ENCODE measurements at regions not wholly inside any gene's neighbourhood (a gene's known extent, or its start where the extent isn't known, plus 50 kb on each side); places are given as distances from the start of the nearest gene placed in this dataset.

DNA sequence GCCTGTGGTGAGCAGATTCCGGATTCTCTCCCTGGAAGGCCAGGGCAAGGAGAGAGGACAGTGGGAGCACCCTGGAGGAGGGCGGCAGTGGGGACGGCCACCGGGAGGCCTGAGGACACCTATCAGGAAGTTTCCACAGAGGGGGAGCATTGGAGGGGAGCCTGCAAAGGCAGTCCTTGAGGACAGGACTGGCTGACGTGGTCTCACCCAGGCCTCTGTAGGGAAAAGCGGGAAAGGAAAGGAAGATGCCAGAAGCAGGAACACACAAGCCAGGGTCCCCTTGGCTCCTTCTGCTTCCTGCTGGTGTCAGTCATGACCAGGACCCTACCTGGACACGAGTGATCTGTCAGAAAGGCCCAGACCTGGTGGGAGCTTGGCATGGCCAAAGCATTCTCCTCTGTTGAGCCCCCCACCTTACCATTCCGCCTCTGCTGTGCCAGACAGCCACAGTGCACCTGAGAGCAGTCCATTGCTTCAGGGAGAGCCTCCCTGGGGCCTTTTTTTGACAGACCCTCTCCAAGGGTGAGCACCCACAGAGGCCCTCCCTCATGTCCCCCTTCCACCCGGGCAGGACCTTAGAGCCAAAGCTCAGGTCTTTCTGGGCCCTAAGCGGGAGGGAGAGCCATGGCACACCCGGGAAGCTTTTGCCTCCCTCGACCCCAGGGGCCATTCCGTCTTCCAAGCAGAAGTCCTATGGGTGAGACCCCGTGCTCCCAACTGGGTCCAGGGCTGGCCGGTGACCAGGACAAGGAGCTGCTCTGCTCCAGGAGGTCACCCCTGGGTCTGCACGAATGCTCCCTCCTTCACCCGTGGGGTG lies 333.1 kb downstream of the DYSF start:
- DNase-seq (ENCODE audit: low read depth in 4 of 4, low spot score in 3 of 4): no peak

DNA sequence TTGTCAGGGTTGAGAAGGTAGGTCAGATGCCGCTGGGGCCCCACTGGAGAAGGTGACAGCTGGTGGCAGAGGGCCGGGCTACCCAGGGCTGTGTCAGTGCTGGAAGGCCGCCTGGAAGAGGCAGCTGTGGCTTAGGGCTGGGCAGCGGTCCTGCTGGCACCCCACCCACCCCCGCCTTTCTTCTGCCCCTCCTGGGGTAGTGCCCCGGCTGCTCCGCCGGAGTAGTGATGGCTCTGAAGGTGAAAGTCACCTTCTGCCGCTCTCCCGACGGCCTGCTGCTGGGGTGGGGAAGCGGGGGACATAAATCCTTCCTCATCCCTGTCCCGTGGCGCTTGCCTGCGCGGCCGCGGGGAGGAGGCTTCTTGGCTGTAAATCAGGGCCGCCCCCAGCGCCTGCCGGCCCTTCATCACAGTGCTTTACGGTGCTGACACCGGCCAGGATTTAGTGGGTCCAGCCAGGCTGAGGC lies 332.2 kb downstream of the DYSF start:
- no peak for DNase-seq (ENCODE audit: low read depth in 4 of 4, low spot score in 3 of 4)

DNA sequence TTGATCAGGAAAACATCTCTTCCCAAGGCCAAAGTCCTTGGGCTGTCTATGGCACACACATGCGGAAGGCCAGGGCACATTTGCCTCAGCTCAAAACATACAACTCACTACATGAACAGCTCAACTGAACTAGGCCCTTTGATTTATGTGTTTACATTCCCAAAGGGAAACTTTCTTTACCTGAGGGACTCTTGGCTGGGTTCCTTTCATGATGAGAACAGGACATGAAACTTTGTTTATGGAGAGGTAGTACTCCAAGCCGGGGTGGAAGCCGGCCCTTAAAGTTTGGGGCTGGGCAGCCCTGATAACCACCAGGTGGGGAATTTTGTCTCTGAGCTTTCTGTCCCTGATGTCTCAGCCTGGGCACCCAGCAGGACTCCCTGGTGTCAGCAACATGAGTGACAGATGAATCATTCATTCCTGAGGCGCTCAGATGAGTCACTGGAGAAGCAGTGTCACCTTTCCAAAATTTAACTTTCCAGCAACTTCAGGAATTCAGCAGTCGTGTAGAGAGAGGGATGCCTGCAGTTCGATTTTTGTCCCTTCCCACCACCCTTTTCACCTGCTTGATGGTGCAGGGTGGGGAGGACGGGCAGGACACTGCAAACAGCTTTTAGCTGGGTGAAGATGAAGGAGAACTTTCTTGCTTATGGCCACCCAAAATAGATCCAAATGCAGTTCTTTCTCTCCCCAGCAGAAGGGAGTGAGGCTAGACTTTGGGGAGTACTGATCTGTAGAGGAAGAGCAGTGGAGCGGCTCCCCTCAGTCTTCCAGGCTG lies 331.6 kb downstream of the DYSF start:
- no peak for DNase-seq (ENCODE audit: low read depth in 4 of 4, low spot score in 3 of 4)

DNA sequence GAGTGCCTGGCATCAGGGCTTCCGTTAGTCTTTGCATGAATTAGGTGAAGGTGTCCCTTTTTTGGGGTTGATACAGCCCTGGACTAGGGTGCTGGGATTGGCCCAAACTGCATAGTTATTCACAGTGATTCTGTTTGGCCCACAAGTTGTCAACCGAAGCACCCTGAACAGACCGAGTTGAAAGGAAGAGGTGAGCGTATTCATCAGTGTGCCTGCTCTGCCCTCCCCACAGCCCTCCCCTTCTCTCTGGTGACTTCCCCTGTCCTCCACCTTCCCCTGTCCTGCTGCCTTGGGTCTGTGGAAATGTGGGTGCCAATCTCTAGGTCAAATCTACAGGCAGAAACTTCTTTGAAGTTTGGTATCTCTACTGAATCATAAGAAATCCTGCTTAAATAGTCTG lies 330.5 kb downstream of the DYSF start:
- no peak for DNase-seq (ENCODE audit: low read depth in 4 of 4, low spot score in 3 of 4)

DNA sequence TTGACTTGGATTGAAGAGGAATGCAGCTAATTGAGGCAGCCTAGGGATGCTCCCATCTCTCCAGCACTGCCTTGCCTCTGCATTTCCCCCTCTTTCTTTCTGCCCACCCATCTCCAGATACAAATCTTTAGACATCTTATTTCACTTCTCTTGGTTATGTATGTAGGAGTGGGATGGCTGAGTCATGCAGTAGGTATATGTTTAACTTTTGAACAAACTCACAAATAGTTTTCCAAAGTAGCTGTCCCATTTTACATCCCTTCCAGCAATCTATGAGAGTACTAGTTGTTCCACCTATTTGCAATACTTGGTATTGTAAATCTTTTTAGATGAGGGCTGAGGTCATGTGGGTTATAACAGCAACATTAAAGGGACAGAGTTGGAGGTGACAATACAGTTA lies 329.9 kb downstream of the DYSF start:
- DNase-seq (ENCODE audit: low read depth in 4 of 4, low spot score in 3 of 4): no peak

DNA sequence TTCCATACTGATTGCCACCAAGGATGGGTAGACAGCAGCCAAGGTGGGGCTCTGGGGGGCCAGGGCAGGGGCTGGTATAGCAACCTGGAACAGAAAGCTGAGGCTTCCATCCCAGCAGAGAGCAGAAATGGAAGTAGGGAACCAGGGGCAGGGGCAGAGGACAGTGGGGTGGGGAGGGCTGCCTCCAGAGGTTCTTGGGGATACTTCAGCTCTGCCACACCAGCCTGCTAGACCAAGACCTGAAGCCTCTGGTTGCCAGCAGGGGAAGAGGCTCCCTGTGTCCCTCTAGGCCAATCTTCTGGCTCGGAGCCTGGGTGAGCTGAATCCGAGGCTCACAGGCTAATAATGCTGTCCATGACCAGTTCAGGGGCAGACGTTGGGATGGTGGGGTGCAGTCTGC lies 329.0 kb downstream of the DYSF start:
- no peak for DNase-seq (ENCODE audit: low read depth in 4 of 4, low spot score in 3 of 4)

DNA sequence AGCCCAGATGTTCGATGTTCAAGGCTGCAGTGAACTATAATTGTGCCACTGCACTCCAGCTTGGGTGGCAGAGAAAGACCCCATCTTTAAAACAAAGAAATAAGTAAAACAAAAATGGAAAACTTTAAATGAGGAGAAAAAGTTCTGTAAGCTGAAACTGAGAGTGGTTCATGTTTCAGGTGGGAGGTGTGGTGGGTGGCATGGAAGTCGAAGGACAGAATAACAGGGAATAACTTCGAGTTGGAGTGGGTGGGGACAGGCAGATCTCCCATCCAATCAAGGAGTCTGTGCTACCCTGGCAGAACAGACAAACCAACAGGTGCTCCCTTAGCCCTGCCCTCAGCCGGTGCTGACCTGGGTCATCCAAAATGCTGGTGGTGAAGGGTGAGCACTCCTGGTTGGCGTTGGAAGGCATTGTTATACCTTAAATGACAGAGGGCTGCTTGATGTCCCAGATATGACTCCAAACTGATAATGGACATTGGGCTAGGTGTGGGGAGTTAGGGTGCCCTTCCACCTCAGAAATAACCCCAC lies 328.4 kb downstream of the DYSF start:
- no peak for DNase-seq (ENCODE audit: low read depth in 4 of 4, low spot score in 3 of 4)

DNA sequence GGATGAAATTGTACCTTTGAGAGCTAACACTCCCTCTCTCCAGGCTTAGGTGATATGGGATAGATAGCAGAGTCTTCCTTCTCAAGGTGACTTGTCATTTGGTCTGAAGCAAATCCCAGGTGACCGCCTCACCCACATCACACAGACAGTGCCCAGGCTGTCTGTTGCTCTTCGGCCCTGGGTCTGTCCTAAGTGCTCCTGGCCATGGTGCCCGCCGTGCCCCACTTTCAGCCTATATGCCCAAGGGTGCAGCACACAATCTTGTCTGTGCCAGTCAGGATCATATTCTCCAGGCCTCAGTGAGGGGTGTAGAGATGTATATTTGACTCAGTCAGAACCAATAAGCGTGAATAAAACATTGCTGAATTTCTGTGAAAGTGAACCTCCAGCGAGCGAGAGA lies 326.8 kb downstream of the DYSF start:
- no peak for DNase-seq (ENCODE audit: low read depth in 4 of 4, low spot score in 3 of 4)

DNA sequence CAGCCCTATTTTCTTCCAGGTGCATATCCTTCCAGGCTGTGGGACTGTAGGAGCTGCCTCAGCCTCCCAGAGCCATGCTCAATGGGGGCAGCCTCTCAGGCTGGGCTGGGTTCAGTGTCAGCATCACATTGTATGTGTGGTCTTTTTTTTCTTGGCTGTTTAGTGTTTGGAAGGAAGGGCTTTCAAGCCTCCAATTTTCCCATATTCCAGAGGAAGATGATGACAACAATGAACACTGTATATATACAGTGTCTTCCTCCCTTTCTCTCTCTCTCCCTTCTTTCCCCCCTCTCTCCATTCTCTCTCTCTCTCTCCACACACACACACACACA lies 326.4 kb downstream of the DYSF start:
- DNase-seq (ENCODE audit: low read depth in 4 of 4, low spot score in 3 of 4): no peak

DNA sequence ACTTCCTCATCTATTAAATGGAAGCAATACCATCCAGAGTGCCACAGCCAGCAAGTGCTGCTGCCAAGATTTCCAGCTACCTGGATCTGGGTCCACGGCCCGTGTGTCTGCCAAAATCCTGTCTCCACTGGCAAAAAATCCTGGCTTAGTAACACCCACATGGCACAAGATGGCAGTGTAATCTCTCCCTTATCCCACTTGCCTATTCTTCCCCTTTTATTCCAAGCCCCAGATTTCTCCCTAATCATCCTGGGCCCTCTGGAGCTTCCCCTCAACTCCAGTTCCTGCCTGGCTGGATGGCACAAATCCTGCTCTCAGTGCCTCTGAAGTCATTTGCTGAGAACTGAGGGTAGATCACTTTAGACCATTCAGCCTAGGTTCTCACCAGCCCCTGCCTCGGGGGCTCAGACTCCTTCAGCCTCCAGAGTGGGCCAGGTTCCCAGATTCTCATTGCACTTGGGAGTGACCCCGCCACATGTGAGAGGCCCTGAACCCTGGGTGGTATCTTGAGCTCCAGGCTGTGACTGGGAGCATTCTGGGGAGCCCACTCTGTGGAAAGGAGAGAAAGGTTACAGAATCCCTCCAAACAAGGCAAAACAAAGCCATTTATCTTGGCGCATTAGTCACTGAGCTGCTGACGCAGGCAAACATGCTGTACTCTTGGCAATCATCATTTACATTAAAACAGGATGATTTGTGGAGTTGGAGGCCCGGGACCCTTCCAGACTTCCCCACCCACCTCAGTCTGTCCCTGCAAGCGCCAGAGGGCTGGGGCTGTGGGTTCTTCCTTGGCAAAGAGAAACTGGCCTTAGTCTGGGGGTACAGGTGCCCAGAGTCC lies 325.8 kb downstream of the DYSF start:
- no peak for DNase-seq (ENCODE audit: low read depth in 4 of 4, low spot score in 3 of 4)

DNA sequence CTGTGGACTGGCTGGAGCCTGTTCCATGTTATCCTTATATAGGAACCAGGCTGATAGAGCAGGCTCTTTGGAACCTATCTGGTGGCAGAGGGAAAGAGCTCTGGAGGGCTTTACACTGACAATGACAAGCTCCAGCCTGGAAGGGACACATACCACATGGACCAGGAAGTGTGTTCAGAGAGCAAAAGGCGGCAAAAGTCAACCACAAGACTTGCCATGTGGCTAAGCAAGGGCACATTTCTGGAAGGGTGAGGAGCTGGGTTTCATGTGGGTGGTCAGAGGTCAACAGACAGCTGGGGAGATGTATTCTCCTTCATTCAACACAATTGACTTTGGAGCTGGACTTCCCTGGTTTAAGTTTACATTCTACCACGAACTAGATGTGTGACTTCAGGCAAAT lies 325.2 kb downstream of the DYSF start:
- DNase-seq (ENCODE audit: low read depth in 4 of 4, low spot score in 3 of 4): no peak

DNA sequence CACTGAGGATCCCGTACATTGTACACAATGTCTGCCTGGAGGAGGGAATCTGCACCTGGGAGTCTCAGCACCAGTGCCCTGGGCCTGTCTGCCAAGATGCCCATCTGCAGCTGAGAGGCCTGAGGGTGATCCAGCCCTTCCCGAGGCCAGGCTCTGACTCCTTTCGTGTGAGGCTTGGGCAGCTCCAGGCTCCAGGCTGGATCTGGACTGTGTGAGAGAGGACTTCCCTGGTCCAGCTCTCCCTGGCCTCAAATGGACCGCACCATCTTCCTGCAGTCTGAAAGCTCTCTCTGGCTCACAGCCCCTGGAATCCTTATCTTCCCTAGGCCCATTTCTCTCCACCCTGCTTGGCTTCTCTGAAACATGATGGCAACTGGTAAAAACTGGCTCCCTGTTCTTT lies 324.6 kb downstream of the DYSF start:
- DNase-seq (ENCODE audit: low read depth in 4 of 4, low spot score in 3 of 4): no peak

DNA sequence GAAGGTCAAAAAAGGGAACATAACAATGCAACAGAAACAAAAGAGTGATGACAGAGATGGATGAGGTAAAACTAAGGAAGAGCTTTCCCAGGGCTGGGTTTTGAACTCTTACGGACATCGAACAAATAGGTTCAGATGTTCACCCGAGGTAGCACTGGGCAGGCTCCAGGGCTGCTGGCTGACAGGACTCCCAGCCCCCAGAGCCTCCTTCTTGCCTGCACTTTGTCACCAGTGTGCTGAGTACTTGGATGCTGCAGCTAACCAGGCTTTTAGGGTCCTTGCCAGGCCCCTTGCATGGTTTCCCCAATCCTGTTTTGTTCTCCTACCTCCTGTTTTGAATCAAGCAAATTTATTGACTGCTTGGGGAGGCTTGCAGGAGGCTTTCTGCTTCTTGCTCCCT lies 322.9 kb downstream of the DYSF start:
- DNase-seq (ENCODE audit: low read depth in 4 of 4, low spot score in 3 of 4): no peak

DNA sequence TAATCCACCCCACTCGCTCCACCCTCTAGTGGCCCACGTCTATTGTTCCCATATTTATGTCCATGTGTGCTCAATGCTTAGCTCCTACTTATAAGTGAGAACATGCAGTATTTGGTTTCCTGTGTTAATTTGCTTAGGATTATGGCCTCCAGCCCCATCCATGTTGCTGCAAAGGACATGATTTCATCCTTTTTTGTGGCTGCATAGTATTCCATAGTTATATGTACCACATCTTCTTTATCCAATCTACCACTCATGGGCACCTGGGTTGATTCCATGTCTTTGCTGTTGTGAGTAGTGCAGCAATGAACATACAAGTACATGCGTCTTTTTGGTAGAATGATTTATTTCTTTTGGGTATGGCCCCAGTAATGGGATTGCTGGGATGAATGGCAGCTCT lies 319.9 kb downstream of the DYSF start:
- DNase-seq (ENCODE audit: low read depth in 4 of 4, low spot score in 3 of 4): no peak

DNA sequence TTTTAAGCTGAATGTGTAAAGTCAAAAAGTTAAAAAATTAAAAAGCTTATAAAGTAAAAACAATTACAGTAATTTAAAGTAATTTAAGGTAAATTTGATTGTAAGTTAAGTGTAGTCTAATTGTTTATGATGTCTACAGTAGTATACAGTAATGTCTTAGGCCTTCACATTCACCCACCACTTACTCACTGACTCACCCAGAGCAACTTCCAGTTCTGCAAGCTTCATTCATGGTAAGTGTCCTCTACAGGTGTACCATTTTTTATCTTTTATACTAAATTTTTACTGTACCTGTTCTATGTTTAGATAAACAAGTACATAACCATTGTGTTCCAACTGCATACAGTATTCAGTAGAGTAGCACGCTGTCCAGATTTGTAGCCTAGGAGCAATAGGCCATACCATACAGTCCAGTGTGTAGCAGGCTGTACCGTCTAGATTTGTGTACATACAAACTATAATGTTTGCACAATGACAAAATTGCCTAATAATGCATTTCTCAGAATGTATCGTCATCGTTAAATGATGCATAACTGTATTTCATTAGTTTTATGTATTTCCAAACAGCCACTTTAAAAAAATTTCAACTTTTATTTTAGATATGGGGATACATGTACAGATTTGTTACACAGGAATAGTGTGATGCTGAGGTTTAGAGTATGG lies 319.3 kb downstream of the DYSF start:
- no peak for DNase-seq (ENCODE audit: low read depth in 4 of 4, low spot score in 3 of 4)

DNA sequence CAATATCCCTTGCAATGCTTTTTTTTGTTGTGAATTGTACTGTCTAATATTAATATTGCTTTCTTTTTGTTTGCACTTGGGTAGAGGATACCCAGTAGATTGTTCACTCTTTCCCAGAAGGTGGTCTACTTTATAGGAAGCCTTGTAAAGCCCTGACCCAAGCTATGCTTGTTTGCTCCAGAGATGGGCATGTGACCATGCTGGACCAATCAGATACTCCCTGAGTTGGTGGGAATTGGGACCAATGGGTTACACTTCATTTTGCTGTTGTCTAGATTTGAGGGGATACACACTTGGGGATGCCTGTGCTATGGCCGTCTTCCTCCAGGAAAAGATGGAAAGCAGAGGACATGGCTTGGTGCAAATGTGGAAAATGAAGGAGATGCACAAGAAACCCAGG lies 314.3 kb downstream of the DYSF start:
- DNase-seq (ENCODE audit: low read depth in 4 of 4, low spot score in 3 of 4): no peak

DNA sequence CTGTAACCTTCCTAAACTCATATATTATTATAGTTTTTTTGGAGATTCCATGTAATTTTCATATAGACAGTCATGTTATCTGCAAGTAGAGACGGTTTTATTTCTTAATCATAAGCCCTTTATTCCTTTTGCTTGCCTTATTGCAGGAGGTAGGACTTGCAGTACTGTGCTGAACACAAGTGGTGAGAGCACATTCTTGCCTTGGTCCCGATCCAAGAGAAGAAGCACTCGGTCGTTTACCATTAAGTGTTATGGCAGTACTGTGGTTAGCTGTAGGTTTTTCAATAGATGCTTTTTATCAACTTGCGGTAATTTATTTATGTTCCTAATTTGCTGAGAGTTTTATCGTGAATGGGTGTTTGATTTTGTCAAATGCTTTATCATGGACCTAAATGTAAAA lies 305.7 kb downstream of the DYSF start:
- DNase-seq (ENCODE audit: low read depth in 4 of 4, low spot score in 3 of 4): no peak

DNA sequence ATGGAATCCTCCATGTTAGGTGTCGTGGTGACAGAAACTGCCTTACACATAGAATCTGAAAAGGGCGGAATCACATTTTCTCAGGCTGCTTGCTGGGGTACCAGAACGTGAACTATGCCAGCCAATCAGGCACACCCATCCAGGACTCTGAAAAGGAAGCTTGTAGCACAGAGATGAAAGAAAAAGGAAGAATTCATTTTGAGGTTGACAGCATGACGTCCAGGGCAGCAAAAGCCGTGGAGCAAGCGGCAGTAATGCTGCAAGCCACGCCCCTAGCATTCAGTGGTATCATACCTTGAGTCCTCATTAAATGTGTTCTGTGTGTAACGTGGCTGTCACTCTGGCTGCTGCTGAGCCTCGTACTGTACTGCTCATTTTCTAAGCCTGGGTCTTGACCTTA lies 304.0 kb downstream of the DYSF start:
- DNase-seq (ENCODE audit: low read depth in 4 of 4, low spot score in 3 of 4): no peak

DNA sequence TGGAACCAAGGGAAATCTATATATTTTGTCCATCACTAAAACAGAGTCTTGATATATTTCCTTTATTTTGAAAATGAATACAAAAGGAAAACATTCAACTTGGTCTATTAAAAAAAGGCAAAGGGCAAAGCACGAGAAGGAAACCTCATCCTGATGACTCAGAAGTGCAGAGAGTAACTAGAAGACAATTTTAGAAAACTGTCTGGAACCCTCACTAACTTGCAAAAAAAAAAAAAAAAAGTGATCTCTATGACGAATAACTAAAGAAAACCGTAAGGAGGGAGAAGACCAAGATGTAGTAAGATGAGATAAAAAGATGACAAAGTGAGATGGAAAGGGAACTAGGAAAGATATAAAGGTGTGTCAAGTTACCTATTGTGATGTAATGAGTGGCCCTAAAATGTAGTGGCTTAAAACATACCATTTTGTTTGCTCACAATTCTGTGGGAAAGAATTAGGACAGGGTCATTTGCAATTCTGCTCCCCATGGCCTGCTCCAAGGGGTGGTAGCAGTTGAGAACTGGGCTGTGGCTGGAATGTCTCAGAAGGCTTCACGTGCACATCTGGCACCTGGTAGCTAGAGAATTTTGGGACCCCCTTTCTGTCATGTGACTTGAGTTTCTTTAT lies 303.0 kb downstream of the DYSF start:
- no peak for DNase-seq (ENCODE audit: low read depth in 4 of 4, low spot score in 3 of 4)

DNA sequence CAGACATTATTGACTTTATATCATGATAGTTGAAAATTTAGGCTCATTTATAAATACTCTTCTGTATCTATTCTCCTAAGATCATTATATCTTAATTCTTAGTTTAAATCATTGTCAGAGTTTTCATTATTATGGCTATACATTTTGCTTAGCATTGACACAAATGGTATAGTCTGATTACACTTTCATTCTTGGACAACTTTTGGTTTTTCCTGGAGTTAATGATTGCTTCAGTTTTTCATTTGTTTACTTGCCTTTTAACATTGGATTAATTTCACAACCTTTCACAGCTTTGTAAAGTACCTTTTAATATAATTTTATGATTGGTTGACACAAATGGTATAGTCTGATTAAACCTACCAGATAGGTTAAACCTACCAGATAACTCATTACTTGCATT lies 298.2 kb downstream of the DYSF start:
- no peak for DNase-seq (ENCODE audit: low read depth in 4 of 4, low spot score in 3 of 4)
